ENCODE measurements at regions not wholly inside any gene's neighbourhood (a gene's known extent, or its start where the extent isn't known, plus 50 kb on each side); places are given as distances from the start of the nearest gene placed in this dataset.

GRCh38 chrX:112901869-112902725 is 61.5 kb upstream of the AMOT start:
- peak in 4 of 8 experiments; percentile 30 to 59 (median 46) for ATAC-seq (replicated peaks in 6 of 8)
- Histone ChIP-seq H3K4me3 (no peak overlapping the region), H3K27ac (no peak overlapping the region), H3K4me1 (replicated peaks in 1 of 2) (peaks cover 0 to 6% of the 10 kb centered on the region in 2 donors)
- in situ Hi-C loops (cut with MboI; ENCODE audit: low pct_unique_long_range_greater_than_20kb in 2 of 9, low sequenced_read_pairs in 9 of 9, unreplicated experiment in 9 of 9), result no loop called here
- 0 to 80% (median 67%) methylated on average over 1 to 2 of the region's 3 CpGs; no CpG with 5 or more reads in 7 of the 10 experiments for WGBS, 10 experiments

- in situ Hi-C loops (cut with MboI; ENCODE audit: low pct_unique_long_range_greater_than_20kb in 2 of 9, low sequenced_read_pairs in 9 of 9, unreplicated experiment in 9 of 9), result no loop called here
- Histone ChIP-seq H3K27ac (no peak overlapping the region), H3K4me1 (replicated peaks in 1 of 2) (no peaks in the 10 kb centered on the region), H3K4me3 (no peak overlapping the region)
- WGBS, 10 experiments, result 0 to 80% (median 14%) methylated on average over 1 of the region's 1 CpG; no CpG with 5 or more reads in 5 of the 10 experiments
- no peak for ATAC-seq (replicated peaks in 6 of 8)
Measured at GRCh38 chrX:112896051-112896450, 55.4 kb upstream of the AMOT start.

Data from motor neuron (in vitro differentiated cells).